Stimulated activated CD4-positive, alpha-beta T cell treated with anti-CD3 and anti-CD28 coated beads, Interleukin-4, amount 100 ng/mL, for 48 hours (primary cell): ENCODE measurements at regions not wholly inside any gene's neighbourhood (a gene's known extent, or its start where the extent isn't known, plus 50 kb on each side); places are given as distances from the start of the nearest gene placed in this dataset.
"Not testable (repeated sequence)": the region's sequence is repeated elsewhere in the genome, so short reads cannot be mapped to it uniquely, and the experiment has no call there.

Experiments used
- DNase-seq, 2 donors: peaks; one replicate each; pipeline ENCODE4 v3.0.0-alpha.2; 2020; ENCODE audit warnings: low read depth in 2 of 2

- DNase-seq = not testable (repeated sequence)
These were observed 125.3 kb downstream of the GOLGA6L4 start for GRCh38 chr15:84360902-84361301.

- DNase-seq = not testable (repeated sequence)
These were observed 148.8 kb downstream of the GOLGA6L4 start for GRCh38 chr15:84384421-84384820.

GRCh38 chr15:84387086-84387485, 151.5 kb downstream of the GOLGA6L4 start:
- no peak for DNase-seq

GRCh38 chr15:84388201-84388600, 152.6 kb downstream of the GOLGA6L4 start:
- DNase-seq = not testable (repeated sequence)

- DNase-seq = not testable (repeated sequence)
These were observed 153.1 kb downstream of the GOLGA6L4 start for GRCh38 chr15:84388638-84389037.

GRCh38 chr15:84390324-84390723, 154.8 kb downstream of the GOLGA6L4 start:
- not testable (repeated sequence) for DNase-seq

GRCh38 chr15:84391191-84391590, 155.6 kb downstream of the GOLGA6L4 start:
- no peak for DNase-seq

GRCh38 chr15:84392020-84392419, 156.4 kb downstream of the GOLGA6L4 start:
- DNase-seq = not testable (repeated sequence)

- not testable (repeated sequence) for DNase-seq
These were observed 157.9 kb downstream of the GOLGA6L4 start for GRCh38 chr15:84393386-84393936.

GRCh38 chr15:84393966-84394365, 158.4 kb downstream of the GOLGA6L4 start:
- DNase-seq = not testable (repeated sequence)

GRCh38 chr15:84395384-84395783, 159.8 kb downstream of the GOLGA6L4 start:
- not testable (repeated sequence) for DNase-seq

- DNase-seq = not testable (repeated sequence)
These were observed 160.3 kb downstream of the GOLGA6L4 start for GRCh38 chr15:84395881-84396280.

- not testable (repeated sequence) for DNase-seq
These were observed 161.5 kb downstream of the GOLGA6L4 start for GRCh38 chr15:84397066-84397465.

- not testable (repeated sequence) for DNase-seq
These were observed 162.5 kb downstream of the GOLGA6L4 start for GRCh38 chr15:84398087-84398486.

GRCh38 chr15:84398763-84399701, 163.5 kb downstream of the GOLGA6L4 start:
- DNase-seq = no peak

GRCh38 chr15:84400017-84400740, 164.6 kb downstream of the GOLGA6L4 start:
- no peak for DNase-seq

GRCh38 chr15:84400820-84401219, 165.2 kb downstream of the GOLGA6L4 start:
- no peak for DNase-seq

GRCh38 chr15:84401461-84401860, 165.9 kb downstream of the GOLGA6L4 start:
- DNase-seq = not testable (repeated sequence)

- DNase-seq = not testable (repeated sequence)
These were observed 166.6 kb downstream of the GOLGA6L4 start for GRCh38 chr15:84401891-84402840.

- DNase-seq = no peak
These were observed 167.5 kb downstream of the GOLGA6L4 start for GRCh38 chr15:84402856-84403608.
